ENCODE measurements at regions not wholly inside any gene's neighbourhood (a gene's known extent, or its start where the extent isn't known, plus 50 kb on each side); places are given as distances from the start of the nearest gene placed in this dataset.
A peak's percentile ranks its signal among the peaks of the same experiment; 100 is the strongest.

GRCh38 chr3:72388644-72389043 is 459.6 kb downstream of the SHQ1 start:
- peaks cover 33% of the 10 kb centered on the region for H3K36me3 Mint-ChIP-seq
- H3K9me3 Mint-ChIP-seq, result no peaks in the 10 kb centered on the region
- DNase-seq (ENCODE audit: low spot score in 2 of 2), result no peak
- no peak overlapping the region for H3K4me3 Mint-ChIP-seq
- H3K4me1 Mint-ChIP-seq, result peaks cover 60% of the 10 kb centered on the region
- no peak for ATAC-seq
- peak overlapping the region; percentile 18 for H3K27ac Mint-ChIP-seq

- Mint-ChIP-seq H3K4me1 (peaks cover 60% of the 10 kb centered on the region), H3K27ac (peak overlapping the region; percentile 18), H3K4me3 (no peak overlapping the region), H3K9me3 (no peaks in the 10 kb centered on the region), H3K36me3 (peaks cover 32% of the 10 kb centered on the region)
- ATAC-seq (no peak), DNase-seq (ENCODE audit: low spot score in 2 of 2) (no peak)
Observed at GRCh38 chr3:72388117-72388516, 460.1 kb downstream of the SHQ1 start.

- H3K36me3 Mint-ChIP-seq, result peaks cover 40% of the 10 kb centered on the region
- no peak overlapping the region for H3K4me3 Mint-ChIP-seq
- peaks cover 74% of the 10 kb centered on the region for H3K4me1 Mint-ChIP-seq
- DNase-seq (ENCODE audit: low spot score in 2 of 2), result no peak
- H3K9me3 Mint-ChIP-seq, result no peaks in the 10 kb centered on the region
- H3K27ac Mint-ChIP-seq, result no peak overlapping the region
- ATAC-seq, result no peak
Observed at GRCh38 chr3:72386327-72387000, 461.8 kb downstream of the SHQ1 start.

DNA sequence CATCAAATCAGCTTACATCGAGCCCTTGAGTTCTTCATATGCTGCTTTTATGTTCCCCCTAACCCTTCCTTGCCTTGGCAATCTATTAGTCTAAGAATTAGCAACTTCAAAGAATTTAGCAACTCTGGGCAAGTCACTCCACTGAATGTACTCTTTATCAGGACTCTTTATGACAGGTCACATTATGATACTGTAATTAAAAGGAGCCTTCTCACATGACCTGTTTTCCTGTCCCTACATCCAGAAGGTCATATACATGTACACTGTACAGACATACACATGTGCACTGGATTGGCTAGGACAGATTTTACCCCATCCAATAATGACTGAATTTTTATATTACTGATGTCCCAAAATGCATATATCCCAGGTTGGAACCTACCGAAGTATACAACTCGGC is 463.1 kb downstream of the SHQ1 start:
- peak overlapping the region; percentile 18 for H3K27ac Mint-ChIP-seq
- peaks cover 53% of the 10 kb centered on the region for H3K36me3 Mint-ChIP-seq
- H3K4me3 Mint-ChIP-seq, result no peak overlapping the region
- H3K4me1 Mint-ChIP-seq, result peaks cover 83% of the 10 kb centered on the region
- ATAC-seq (no peak), DNase-seq (ENCODE audit: low spot score in 2 of 2) (no peak)
- H3K9me3 Mint-ChIP-seq, result no peaks in the 10 kb centered on the region

DNA sequence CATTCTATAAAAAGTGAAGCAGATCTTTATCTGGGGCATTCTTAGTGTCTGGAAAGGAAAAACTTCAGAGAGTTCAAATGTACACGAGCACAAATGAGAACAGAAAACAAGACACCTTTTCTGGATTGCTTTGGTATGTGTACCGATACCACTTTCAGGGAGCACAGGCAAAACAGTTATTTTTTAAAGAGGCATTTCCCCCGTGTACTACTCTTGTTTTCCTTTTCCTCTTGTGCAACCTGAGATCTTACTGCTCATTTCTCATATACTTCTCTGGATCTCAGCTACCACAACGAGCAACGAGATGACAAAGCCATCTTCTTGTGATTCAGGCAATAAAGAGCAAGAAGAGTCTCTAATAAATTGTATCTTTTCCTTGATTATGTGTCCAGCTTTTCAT is 463.6 kb downstream of the SHQ1 start:
- Mint-ChIP-seq H3K9me3 (no peaks in the 10 kb centered on the region), H3K36me3 (peaks cover 59% of the 10 kb centered on the region), H3K27ac (peak overlapping the region; percentile 18), H3K4me1 (peaks cover 79% of the 10 kb centered on the region), H3K4me3 (no peak overlapping the region)
- DNase-seq (ENCODE audit: low spot score in 2 of 2) (no peak), ATAC-seq (no peak)

DNA sequence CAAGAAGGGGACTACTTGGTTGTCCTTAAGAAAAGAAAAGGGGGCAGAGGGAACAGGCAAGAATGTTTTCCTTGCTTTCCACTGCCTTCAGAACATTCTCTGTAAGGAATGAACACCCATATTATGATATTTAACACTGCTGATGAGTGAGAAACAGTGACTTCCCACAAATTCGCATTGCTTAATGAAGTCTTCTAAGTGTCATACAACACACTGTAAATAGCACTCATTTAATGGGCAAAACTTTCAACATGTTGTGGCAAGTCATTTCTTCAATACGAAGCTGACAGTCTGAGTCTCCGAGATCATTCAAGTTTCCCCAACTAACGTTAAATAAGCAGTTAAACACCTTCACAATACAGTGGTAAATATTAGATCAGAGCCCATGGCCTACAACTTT is 464.4 kb downstream of the SHQ1 start:
- ATAC-seq (no peak), DNase-seq (ENCODE audit: low spot score in 2 of 2) (no peak)
- no peak overlapping the region for H3K4me3 Mint-ChIP-seq
- H3K9me3 Mint-ChIP-seq, result no peaks in the 10 kb centered on the region
- peaks cover 78% of the 10 kb centered on the region for H3K4me1 Mint-ChIP-seq
- H3K36me3 Mint-ChIP-seq, result peaks cover 64% of the 10 kb centered on the region
- peak overlapping the region; percentile 18 for H3K27ac Mint-ChIP-seq

DNA sequence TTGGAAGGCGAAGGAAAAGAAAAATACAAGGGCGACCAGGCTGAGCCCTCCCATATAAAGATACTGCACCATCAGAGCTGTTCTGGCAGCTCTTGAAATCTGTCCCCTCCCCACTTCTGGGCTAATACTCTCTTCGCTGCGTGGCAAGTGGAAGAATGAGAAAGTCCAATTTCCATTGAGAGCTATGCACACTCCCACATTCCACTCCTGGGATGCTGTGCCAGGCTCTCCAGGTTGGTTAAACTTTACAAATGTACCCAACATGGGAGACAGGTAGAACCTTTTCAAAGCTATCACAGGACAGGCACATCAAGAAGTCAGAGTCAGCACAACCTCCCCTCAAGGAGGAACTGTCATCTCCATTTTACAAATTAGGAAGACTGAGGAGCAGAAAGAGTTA is 465.0 kb downstream of the SHQ1 start:
- Mint-ChIP-seq H3K4me1 (peaks cover 78% of the 10 kb centered on the region), H3K27ac (peak overlapping the region; percentile 29), H3K9me3 (no peaks in the 10 kb centered on the region), H3K4me3 (no peak overlapping the region), H3K36me3 (peaks cover 64% of the 10 kb centered on the region)
- ATAC-seq, result no peak
- no peak for DNase-seq (ENCODE audit: low spot score in 2 of 2)

DNA sequence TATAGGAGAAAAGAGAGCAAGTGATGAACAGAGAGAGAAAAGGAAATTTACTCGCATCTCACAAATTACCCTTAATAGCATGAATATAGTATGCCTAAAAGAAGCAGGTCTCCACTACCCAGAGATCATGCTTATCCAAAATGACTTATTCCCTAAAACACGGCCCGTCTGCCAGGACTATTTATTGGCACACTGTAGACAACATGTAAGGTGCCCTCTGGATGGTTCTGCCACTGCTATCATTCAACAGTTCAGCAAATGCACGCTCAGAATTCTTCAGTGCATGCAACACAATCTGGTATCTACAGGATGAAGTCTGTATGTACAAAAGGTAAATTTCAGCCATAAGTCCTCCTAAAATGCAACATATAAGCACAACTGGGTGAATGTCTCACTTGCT is 465.8 kb downstream of the SHQ1 start:
- no peak for DNase-seq (ENCODE audit: low spot score in 2 of 2)
- H3K27ac Mint-ChIP-seq, result peak overlapping the region; percentile 36

GRCh38 chr3:72381584-72381983 is 466.7 kb downstream of the SHQ1 start:
- Mint-ChIP-seq H3K36me3 (peaks cover 75% of the 10 kb centered on the region), H3K27ac (peak overlapping the region; percentile 36), H3K4me1 (peaks cover 74% of the 10 kb centered on the region), H3K9me3 (no peaks in the 10 kb centered on the region), H3K4me3 (no peak overlapping the region)
- no peak for DNase-seq (ENCODE audit: low spot score in 2 of 2)
- no peak for ATAC-seq

More for the DNA sequence above, 465.8 kb downstream of the SHQ1 start:
- no peak for ATAC-seq
- Mint-ChIP-seq H3K4me3 (no peak overlapping the region), H3K4me1 (peaks cover 71% of the 10 kb centered on the region), H3K36me3 (peaks cover 71% of the 10 kb centered on the region), H3K9me3 (no peaks in the 10 kb centered on the region)

- no peak overlapping the region for H3K4me3 Mint-ChIP-seq
- H3K4me1 Mint-ChIP-seq, result peaks cover 69% of the 10 kb centered on the region
- no peaks in the 10 kb centered on the region for H3K9me3 Mint-ChIP-seq
- peaks cover 82% of the 10 kb centered on the region for H3K36me3 Mint-ChIP-seq
- peak overlapping the region; percentile 36 for H3K27ac Mint-ChIP-seq
- DNase-seq (ENCODE audit: low spot score in 2 of 2) (no peak), ATAC-seq (peak; percentile 31)
Observed at GRCh38 chr3:72380711-72381493, 467.3 kb downstream of the SHQ1 start.

- no peak overlapping the region for H3K4me3 Mint-ChIP-seq
- ATAC-seq (no peak), DNase-seq (ENCODE audit: low spot score in 2 of 2) (no peak)
- H3K9me3 Mint-ChIP-seq, result no peaks in the 10 kb centered on the region
- peaks cover 89% of the 10 kb centered on the region for H3K36me3 Mint-ChIP-seq
- no peak overlapping the region for H3K27ac Mint-ChIP-seq
- H3K4me1 Mint-ChIP-seq, result peaks cover 72% of the 10 kb centered on the region
Observed at GRCh38 chr3:72380193-72380592, 468.1 kb downstream of the SHQ1 start.

DNA sequence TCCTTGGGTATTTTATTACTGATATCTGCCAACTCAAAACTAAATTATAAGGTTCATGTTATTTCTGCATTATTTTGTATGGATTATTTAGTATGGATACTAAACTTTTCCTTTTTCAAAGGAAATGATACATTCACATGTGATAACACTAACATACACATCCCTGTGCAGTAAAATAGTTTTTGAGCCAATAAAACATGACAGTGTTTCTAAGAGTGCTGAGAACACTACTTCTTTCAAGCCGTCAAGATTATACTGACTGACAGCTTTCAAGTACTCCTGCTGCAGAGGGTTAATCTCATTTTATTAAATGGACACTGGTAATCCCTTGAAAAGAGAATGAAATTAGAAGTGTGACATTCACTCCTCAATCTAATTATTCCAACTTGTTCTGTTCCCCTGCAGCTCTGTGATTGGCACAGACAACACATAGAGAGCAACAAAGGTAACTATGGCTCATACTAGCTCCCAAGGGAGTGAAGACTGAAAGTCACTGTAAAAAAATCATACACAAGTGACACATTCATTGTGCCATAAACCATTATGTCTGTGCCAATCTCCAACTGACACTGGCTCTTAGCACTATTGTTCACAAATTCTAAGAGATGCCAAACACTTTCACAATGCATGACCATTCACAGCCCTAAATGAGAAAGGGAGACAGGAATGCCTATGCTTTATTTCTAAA is 468.6 kb downstream of the SHQ1 start:
- DNase-seq (ENCODE audit: low spot score in 2 of 2), result no peak
- peaks cover 68% of the 10 kb centered on the region for H3K4me1 Mint-ChIP-seq

DNA sequence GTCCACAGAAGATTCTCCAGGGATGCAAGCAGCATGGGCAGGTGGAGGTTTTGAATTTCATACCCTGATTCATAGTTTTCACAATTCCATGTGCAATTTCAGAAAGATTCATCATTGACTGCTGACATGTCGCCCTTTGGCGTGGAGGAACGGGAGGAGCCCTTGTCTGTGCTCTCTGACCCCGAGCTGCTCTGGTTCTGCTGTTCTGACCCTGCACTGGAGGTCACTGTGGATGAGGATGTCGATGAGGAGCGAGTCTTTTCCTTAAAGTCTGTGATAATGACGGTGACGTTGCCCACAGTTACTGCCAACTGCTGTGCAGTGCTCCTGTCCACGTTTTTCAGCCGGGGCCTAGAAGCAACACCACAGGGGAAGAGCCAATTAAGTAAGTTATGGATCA is 470.0 kb downstream of the SHQ1 start:
- Mint-ChIP-seq H3K27ac (peak overlapping the region; percentile 13), H3K36me3 (peaks cover 93% of the 10 kb centered on the region), H3K4me3 (no peak overlapping the region), H3K4me1 (peaks cover 68% of the 10 kb centered on the region), H3K9me3 (no peaks in the 10 kb centered on the region)
- DNase-seq (ENCODE audit: low spot score in 2 of 2), result no peak
- ATAC-seq, result no peak

More for the DNA sequence above, 468.6 kb downstream of the SHQ1 start:
- Mint-ChIP-seq H3K36me3 (peaks cover 90% of the 10 kb centered on the region), H3K4me3 (no peak overlapping the region), H3K27ac (no peak overlapping the region), H3K9me3 (no peaks in the 10 kb centered on the region)
- ATAC-seq, result no peak

DNA sequence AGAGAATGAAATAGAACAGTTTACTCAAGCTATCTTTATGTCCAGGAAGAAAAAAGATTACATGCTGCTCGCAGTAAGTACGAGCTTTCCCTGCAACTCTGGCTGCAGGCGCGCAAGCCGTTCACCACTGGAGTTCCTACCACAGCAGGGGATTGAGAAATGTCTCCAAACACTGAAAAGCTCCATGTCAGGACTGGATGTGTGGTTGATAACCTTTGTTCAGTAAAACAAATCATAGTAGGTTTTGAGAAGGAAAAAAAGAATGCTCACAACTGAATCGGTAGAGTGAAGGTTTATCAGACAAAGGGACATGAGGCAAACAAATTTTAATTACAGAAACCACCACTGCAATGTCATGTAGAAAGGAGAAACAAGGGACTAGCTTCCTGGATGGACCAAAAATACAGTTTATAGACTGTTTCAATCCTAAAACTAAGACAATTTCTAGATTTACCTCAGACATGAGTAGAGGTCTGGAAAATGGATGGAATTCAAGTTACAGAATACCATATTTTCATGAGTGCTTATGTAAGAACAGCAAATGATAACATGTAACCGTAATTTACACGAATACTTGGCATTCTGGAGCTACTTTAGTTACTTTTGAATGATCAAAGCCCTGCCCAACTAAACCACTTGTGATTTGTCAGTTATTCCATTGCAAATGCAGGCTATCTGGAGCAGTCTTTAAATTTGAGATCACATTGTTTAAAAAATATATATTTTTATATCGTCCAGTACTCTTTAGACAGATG is 471.1 kb downstream of the SHQ1 start:
- H3K4me1 Mint-ChIP-seq, result peaks cover 66% of the 10 kb centered on the region
- H3K27ac Mint-ChIP-seq, result peak overlapping the region; percentile 40
- no peak for ATAC-seq
- H3K36me3 Mint-ChIP-seq, result peaks cover 91% of the 10 kb centered on the region
- DNase-seq (ENCODE audit: low spot score in 2 of 2), result no peak
- no peak overlapping the region for H3K4me3 Mint-ChIP-seq
- H3K9me3 Mint-ChIP-seq, result no peaks in the 10 kb centered on the region
